SK-N-DZ (cell line): ENCODE measurements at regions not wholly inside any gene's neighbourhood (a gene's known extent, or its start where the extent isn't known, plus 50 kb on each side); places are given as distances from the start of the nearest gene placed in this dataset.
"Not testable (repeated sequence)": the region's sequence is repeated elsewhere in the genome, so short reads cannot be mapped to it uniquely, and the experiment has no call there.

Source experiments
- DNase-seq: peaks from one replicate; pipeline ENCODE4 v3.0.0-alpha.2; 2015; ENCODE audit warnings: low spot score

DNA sequence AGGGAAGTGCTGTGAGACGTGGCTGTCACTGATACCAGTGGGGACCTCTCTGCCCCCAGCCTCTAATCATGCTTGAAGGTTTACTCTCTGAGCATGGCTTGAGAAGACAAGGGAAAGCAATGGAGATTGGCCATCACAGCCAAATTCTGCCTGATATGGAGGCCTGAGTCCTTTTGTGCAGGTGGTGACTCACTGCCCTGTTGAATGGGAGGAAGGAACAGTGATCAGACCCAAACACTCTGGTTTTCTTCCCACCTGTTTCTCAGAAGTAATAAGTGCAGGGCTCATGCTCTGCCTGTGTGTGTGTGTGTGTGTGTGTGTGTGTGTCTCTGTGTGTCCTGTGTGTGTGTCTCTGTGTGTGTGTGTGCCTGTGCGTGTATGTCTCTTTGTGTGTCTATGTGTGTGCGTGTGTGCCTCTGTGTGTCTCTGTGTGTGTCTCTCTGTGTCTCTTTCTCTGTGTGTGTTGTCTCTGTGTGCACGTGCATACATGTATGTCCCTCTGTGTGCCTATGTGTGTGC lies 240.6 kb upstream of the PLGLB1 start:
- not testable (repeated sequence) for DNase-seq

DNA sequence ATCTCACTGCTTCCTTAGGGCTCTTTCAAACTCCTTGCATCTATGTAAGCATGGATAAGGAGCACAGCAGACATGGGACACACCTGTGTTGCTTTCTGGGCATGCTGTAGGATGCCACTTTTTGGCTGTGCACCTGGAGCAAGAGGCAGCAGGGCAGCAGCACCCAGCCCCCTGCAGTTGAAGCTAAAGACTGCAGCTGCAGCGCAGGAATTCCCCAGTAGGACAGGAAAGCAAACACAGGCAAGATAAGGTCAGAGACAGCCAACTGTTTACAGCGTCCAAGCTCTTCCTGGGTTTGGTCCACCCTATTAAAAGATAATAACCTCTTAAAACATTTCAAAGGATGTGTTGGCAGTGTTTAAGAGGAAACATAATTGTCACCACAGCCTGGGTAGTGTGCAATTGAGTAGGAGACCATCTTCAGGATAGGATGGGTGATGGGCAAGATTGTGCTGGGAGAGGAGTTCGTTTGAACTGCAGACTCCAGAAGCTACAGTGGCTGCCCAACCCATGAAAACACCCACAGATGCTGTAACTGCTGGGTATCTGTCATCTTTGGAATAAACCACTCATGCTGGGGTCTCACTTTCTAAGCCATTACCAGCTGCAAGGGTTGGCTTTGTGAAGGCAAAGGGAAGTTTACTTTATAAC lies 242.3 kb upstream of the PLGLB1 start:
- not testable (repeated sequence) for DNase-seq

- DNase-seq, result not testable (repeated sequence)
Observed at GRCh38 chr2:87275192-87275591, 253.5 kb upstream of the PLGLB1 start.

GRCh38 chr2:87275974-87276629 lies 254.5 kb upstream of the PLGLB1 start:
- DNase-seq, result not testable (repeated sequence)

- not testable (repeated sequence) for DNase-seq
Observed at GRCh38 chr2:87276673-87277072, 255.0 kb upstream of the PLGLB1 start.

DNA sequence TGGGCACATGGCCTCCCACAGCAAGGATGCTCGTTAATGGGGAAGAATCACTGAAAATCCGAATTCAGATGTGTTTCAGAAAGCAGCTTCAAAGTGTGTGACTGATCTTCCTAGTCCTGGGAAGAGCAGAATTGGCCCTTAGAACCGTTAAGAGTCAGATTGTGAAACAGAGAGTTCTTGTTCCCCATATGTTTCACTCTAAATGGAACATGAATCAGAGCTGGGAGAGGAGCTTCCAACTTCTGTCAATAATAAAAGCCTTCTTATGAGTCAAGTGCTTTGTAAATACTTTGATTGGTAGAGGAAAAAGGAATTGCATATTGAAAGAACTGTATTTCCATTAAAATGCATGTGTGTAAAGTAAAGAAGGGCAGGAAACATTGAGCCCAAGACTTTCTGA lies 256.1 kb upstream of the PLGLB1 start:
- not testable (repeated sequence) for DNase-seq

DNA sequence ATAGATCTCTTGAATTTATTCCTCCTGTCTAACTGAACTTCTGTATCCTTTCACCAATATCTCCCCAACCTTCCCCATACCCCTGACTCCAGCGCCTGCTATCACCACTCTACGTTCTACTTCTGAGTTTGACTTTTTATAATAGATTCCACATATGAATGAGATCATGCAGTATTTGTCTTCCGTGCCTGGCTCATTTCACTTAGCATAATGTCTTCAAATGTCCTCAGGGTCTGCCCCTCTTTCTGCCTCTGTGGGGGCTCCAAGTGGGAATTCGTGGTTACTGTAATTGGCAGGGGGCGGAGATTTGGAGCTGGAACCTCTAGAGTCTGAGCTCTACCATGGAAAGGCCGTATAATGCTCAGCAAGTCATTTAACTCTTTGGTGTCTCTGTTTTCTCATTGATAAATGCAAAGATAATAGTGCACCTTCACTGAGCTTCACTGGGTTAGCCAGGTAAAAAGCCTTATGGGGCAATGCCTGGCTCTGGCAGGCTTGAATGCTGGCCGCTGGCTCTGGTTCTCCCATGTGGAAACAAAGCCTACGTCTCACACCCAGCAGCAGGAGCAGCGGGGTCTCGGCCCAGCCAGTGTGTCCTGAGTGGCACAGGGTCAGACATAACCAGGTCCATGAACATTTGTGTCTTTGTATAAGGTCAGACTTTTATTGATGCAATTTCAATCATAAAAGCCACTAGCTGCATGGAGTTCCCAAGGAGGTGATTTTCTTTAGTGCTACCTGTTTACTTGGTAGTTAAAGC lies 259.1 kb upstream of the PLGLB1 start:
- DNase-seq, result not testable (repeated sequence)

DNA sequence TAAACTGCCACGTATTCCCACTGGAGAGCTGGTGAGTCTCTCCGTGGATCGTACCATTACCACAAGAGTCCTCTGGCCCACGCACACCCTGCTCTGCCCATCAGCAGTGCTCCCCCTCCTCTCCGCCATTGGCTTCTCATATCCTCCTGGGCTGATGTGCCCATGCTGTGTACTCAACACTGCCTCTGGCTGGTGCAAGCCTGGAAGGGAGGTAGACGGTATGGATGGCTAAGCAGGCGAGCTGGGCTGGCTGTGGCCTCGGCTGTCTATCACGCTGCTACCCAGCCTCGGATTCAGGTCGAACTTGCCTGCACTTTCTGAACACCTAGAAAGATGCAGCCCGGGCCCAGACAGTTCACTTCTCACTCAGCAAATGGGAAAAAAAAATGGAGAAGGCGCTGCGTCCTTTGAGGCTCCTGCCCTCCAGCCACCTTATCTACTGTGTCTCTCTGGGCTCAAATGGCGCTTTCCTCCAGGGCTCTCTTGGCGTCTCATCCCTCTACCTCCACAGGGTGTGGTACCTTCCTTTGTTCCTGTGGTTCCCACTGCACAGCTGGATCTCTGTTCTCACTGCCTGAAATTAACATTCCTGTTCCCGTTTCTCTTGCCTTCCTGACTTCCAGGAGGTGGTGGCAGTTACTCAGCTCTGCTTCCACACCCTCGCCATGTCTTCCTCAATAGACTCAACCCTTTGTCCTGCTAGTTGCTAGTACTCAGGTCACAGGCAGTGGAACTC lies 262.3 kb upstream of the PLGLB1 start:
- DNase-seq, result not testable (repeated sequence)

GRCh38 chr2:87284471-87284772 lies 262.8 kb upstream of the PLGLB1 start:
- not testable (repeated sequence) for DNase-seq

DNA sequence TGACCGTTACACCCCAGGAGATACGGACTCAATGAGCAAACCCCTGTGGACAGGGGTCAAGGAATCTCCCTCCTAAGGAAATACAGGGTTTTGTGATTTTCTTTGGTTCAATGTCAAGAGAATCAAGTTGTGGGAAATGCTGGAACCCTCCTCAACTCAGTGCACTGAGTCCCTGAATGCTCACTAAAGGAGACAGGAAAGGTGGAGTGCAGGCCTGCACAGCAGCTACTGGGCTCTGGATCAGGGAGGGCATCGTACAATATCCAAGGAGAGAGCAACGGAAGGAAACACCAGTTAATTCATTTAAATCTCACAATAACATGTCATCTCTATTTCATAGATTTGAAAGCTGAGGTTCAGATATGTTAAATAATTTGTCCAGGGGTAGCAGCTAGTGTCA lies 263.5 kb upstream of the PLGLB1 start:
- DNase-seq, result not testable (repeated sequence)

GRCh38 chr2:87290566-87291307 lies 269.1 kb upstream of the PLGLB1 start:
- DNase-seq, result not testable (repeated sequence)

- DNase-seq, result not testable (repeated sequence)
Observed at GRCh38 chr2:87291400-87292200, 270.0 kb upstream of the PLGLB1 start.

DNA sequence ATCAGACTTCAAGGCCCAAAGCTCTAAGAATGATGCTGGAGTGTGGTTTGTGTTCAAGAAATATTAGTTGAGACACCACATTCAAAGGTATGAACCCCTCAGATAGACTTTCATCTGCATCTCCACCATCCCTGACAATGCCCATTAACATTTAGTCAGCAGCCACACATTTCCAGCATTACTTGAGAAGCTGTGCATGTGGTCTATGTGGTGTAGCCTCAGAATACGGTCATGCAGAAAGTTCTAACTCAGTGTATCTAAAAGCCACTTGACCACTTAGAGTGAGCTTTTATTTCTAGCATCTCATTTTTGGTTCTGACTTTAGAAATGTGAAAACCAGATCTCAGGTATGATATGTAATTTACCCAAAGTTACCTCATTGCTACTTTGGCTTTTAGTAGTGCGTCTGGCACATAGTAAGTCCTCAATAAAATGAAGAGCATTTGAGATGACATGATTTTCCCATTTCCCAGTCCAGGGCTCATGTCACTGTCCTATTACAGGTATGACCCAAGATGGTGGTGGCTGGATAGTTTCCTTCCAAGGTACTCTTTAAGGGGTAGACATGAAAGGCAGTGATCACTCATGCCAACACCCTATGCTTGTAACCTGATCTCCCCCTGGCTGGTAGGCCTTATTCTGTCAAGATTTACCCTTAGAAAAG lies 272.4 kb upstream of the PLGLB1 start:
- not testable (repeated sequence) for DNase-seq

GRCh38 chr2:87295135-87295534 lies 273.5 kb upstream of the PLGLB1 start:
- not testable (repeated sequence) for DNase-seq

- not testable (repeated sequence) for DNase-seq
Observed at GRCh38 chr2:87301349-87301748, 279.7 kb upstream of the PLGLB1 start.

DNA sequence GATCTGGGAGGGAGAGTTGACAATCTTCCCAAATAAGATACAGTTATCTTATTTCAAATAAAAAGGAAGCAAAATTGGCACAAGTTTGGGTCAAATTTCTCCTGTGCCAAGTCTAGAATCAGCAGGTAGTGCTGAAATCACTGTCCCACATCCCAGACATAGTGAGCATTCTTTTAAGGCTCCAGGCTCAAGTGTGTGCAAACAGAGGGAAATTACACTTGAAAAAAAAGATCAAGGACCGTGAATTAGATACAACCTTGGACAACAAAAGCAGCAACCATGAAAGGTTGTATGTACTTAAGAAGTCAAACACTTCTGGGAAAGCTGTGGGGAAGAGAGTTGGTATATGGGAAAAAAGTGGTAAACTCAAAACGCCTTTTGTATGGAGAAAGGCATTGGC lies 280.2 kb upstream of the PLGLB1 start:
- not testable (repeated sequence) for DNase-seq

GRCh38 chr2:87308621-87309020 lies 287.0 kb upstream of the PLGLB1 start:
- DNase-seq, result not testable (repeated sequence)

- DNase-seq, result not testable (repeated sequence)
Observed at GRCh38 chr2:87309785-87310184, 288.1 kb upstream of the PLGLB1 start.

GRCh38 chr2:87311896-87312441 lies 290.3 kb upstream of the PLGLB1 start:
- DNase-seq, result not testable (repeated sequence)
